H1 (cell line): ENCODE measurements at regions not wholly inside any gene's neighbourhood (a gene's known extent, or its start where the extent isn't known, plus 50 kb on each side); places are given as distances from the start of the nearest gene placed in this dataset.

Source experiments
- CTCF ChIA-PET: fragments of 300-600 bp; sonication (Branson Sonifier 250); formaldehyde crosslinking; loops from one replicate; lab custom pipeline; 2021; ENCODE audit not compliant: partially characterized antibody; lab: Charles Lee
- POLR2A ChIA-PET: fragments of 300-600 bp; sonication (Branson Sonifier 250); formaldehyde crosslinking; loops from one replicate; lab custom pipeline; 2021; ENCODE audit warnings: inconsistent platforms; ENCODE audit not compliant: partially characterized antibody; lab: Charles Lee
- DNase-seq, 2 experiments: peaks; one replicate each; pipeline versions ENCODE4 v3.0.0 to v3.0.0-alpha.2; 2010 to 2022; ENCODE audit warnings: low spot score in 2 of 2, low read depth in 1 of 2, mixed read lengths in 1 of 2
- FAIRE-seq: peaks from 2 replicates; lab custom pipeline; 2011; peaks lifted over from hg19 to GRCh38; lab: Jason Lieb, UNC
- H2AFZ ChIP-seq: 2 replicates; pipeline ENCODE4 v1.8.1; 2012; ENCODE audit warnings: low read length, inconsistent platforms
- H2AK5ac ChIP-seq: 2 replicates; pipeline ENCODE4 v1.6.1; 2013; ENCODE audit warnings: low read depth, low read length
- H2BK120ac ChIP-seq: replicated peaks from 2 replicates; pipeline ENCODE3; 2013; ENCODE audit warnings: low read depth, low read length, inconsistent platforms
- H2BK12ac ChIP-seq: 2 replicates; pipeline ENCODE4 v1.6.1; 2013; ENCODE audit warnings: low read depth, low read length
- H2BK15ac ChIP-seq: 2 replicates; pipeline ENCODE4 v1.6.1; 2013; ENCODE audit warnings: low read length
- H2BK20ac ChIP-seq: 2 replicates; pipeline ENCODE4 v1.6.1; 2013; ENCODE audit warnings: low read length
- H2BK5ac ChIP-seq: 2 replicates; pipeline ENCODE4 v1.6.1; 2013; ENCODE audit warnings: low read depth, low read length
- H3K14ac ChIP-seq: 2 replicates; pipeline ENCODE4 v1.6.1; 2013; ENCODE audit warnings: inconsistent platforms; ENCODE audit not compliant: insufficient read length
- H3K18ac ChIP-seq: 2 replicates; pipeline ENCODE4 v1.6.1; 2013; ENCODE audit warnings: low read length; ENCODE audit errors: extremely low read depth
- H3K23ac ChIP-seq: 2 replicates; pipeline ENCODE4 v1.6.1; 2013; ENCODE audit warnings: inconsistent platforms; ENCODE audit not compliant: insufficient read length
- H3K23me2 ChIP-seq: 2 replicates; pipeline ENCODE4 v1.6.1; 2013; ENCODE audit warnings: low read depth, low read length
- H3K27ac ChIP-seq: 2 replicates; pipeline ENCODE4 v1.6.1; 2011; ENCODE audit warnings: low read depth, low read length, inconsistent platforms
- H3K27me3 ChIP-seq, 4 experiments: replicated peaks in 1 of 4; 1 replicate in 1 of 4; 2 replicates in 3 of 4; pipeline versions ENCODE4 v1.6.1 to v1.8.1; 2011 to 2013; ENCODE audit warnings: low read length in 3 of 4, mild to moderate bottlenecking in 3 of 4, inconsistent platforms in 2 of 4, mixed read lengths in 2 of 4, moderate library complexity in 1 of 4; ENCODE audit not compliant: control insufficient read depth in 3 of 4, insufficient read depth in 3 of 4; ENCODE audit errors: extremely low read depth in 1 of 4
- H3K36me3 ChIP-seq, 4 experiments: 2 replicates each; pipeline versions ENCODE4 v1.6.1 to v1.8.1; 2011 to 2013; ENCODE audit warnings: mild to moderate bottlenecking in 4 of 4, low read length in 3 of 4, moderate library complexity in 2 of 4, control low read depth in 1 of 4, inconsistent platforms in 1 of 4; ENCODE audit not compliant: insufficient read depth in 4 of 4, control insufficient read depth in 2 of 4
- H3K4ac ChIP-seq: replicated peaks from 2 replicates; pipeline ENCODE3; 2013; ENCODE audit warnings: low read length, low read depth, mixed read lengths, inconsistent platforms; ENCODE audit not compliant: insufficient read length
- H3K4me1 ChIP-seq, 4 experiments: replicated peaks in 1 of 4; 1 replicate in 1 of 4; 2 replicates in 3 of 4; pipeline versions ENCODE4 v1.6.1 to v1.8.1; 2011 to 2013; ENCODE audit warnings: low read length in 3 of 4, inconsistent platforms in 2 of 4, mixed read lengths in 1 of 4; ENCODE audit not compliant: insufficient read depth in 4 of 4, control insufficient read depth in 3 of 4
- H3K4me2 ChIP-seq, 2 experiments: 2 replicates each; pipeline versions ENCODE4 v1.6.1 to v1.8.1; 2011 to 2013; ENCODE audit warnings: low read depth in 2 of 2, low read length in 2 of 2, control low read depth in 1 of 2, inconsistent platforms in 1 of 2, mild to moderate bottlenecking in 1 of 2; ENCODE audit not compliant: insufficient read depth in 1 of 2
- H3K4me3 ChIP-seq, 4 experiments: fragments of 200-600, 300-600 bp in 1 of 4; sonication (generic), shearing (Covaris generic), sonication (Bioruptor Twin) in 1 of 4; 2 replicates each; pipeline versions ENCODE4 v1.5.1 to v1.8.1; 2011 to 2016; ENCODE audit warnings: low read length in 4 of 4, low read depth in 3 of 4, control low read depth in 2 of 4, inconsistent platforms in 2 of 4, mild to moderate bottlenecking in 2 of 4, mixed read lengths in 1 of 4, moderate library complexity in 1 of 4; ENCODE audit not compliant: insufficient read depth in 2 of 4; ENCODE audit errors: extremely low read depth in 1 of 4
- H3K56ac ChIP-seq: replicated peaks from 2 replicates; pipeline ENCODE3; 2013; ENCODE audit warnings: low read depth, mild to moderate bottlenecking, mixed read lengths, low read length, inconsistent platforms; ENCODE audit not compliant: insufficient read length
- H3K79me1 ChIP-seq: 2 replicates; pipeline ENCODE4 v1.6.1; 2013; ENCODE audit warnings: low read depth, low read length, control low read depth
- H3K79me2 ChIP-seq, 2 experiments: 2 replicates each; pipeline versions ENCODE4 v1.6.1 to v1.8.1; 2012 to 2013; ENCODE audit warnings: low read length in 2 of 2, mild to moderate bottlenecking in 2 of 2, inconsistent platforms in 1 of 2; ENCODE audit not compliant: insufficient read depth in 2 of 2, control insufficient read depth in 1 of 2
- H3K9ac ChIP-seq, 4 experiments: replicated peaks in 1 of 4; 1 replicate in 1 of 4; 2 replicates in 3 of 4; pipeline versions ENCODE4 v1.6.1 to v1.8.1; 2011 to 2013; ENCODE audit warnings: low read depth in 3 of 4, low read length in 3 of 4, control low read depth in 2 of 4, mild to moderate bottlenecking in 2 of 4, moderate library complexity in 2 of 4, inconsistent platforms in 1 of 4; ENCODE audit errors: extremely low read depth in 1 of 4
- H3K9me3 ChIP-seq, 2 experiments: 2 replicates each; pipeline versions ENCODE4 v1.6.1 to v1.8.1; 2012 to 2013; ENCODE audit warnings: mild to moderate bottlenecking in 2 of 2, moderate library complexity in 2 of 2, control low read depth in 1 of 2, inconsistent platforms in 1 of 2, low read depth in 1 of 2, low read length in 1 of 2, mixed read lengths in 1 of 2; ENCODE audit not compliant: insufficient read depth in 2 of 2
- H4K20me1 ChIP-seq, 2 experiments: replicated peaks in 1 of 2; 2 replicates each; pipeline versions ENCODE3 to v1.8.1; 2011 to 2013; ENCODE audit warnings: inconsistent platforms in 2 of 2, low read length in 2 of 2, mild to moderate bottlenecking in 1 of 2; ENCODE audit not compliant: insufficient read depth in 2 of 2, control insufficient read depth in 1 of 2
- H4K5ac ChIP-seq: 2 replicates; pipeline ENCODE4 v1.6.1; 2013; ENCODE audit warnings: low read length, low read depth, mixed read lengths, inconsistent platforms; ENCODE audit not compliant: insufficient read length
- H4K8ac ChIP-seq: 2 replicates; pipeline ENCODE4 v1.8.0; 2013; ENCODE audit warnings: mild to moderate bottlenecking, moderate library complexity, low read length, inconsistent platforms; ENCODE audit not compliant: insufficient read depth; ENCODE audit errors: extremely low read depth
- H4K91ac ChIP-seq: replicated peaks from 2 replicates; pipeline ENCODE3; 2013; ENCODE audit warnings: low read length, mixed read lengths, inconsistent platforms; ENCODE audit not compliant: insufficient read length
- E2F6 ChIP-seq: IDR thresholded peaks from 2 replicates; pipeline ENCODE4 v1.6.1; 2012; ENCODE audit warnings: inconsistent platforms
- EZH2 ChIP-seq: fragments of 200-600 bp; sonication (generic); IDR thresholded peaks from 2 replicates; pipeline ENCODE4 v1.7.1; 2012; ENCODE audit warnings: low read depth, mild to moderate bottlenecking, moderate library complexity, low read length, inconsistent platforms; ENCODE audit not compliant: severe bottlenecking
- FOSL1 ChIP-seq: IDR thresholded peaks from 2 replicates; pipeline ENCODE4 v1.6.1; 2011; ENCODE audit warnings: mild to moderate bottlenecking, low read depth, low read length, moderate library complexity; ENCODE audit not compliant: insufficient read depth
- GABPA ChIP-seq: IDR thresholded peaks from 2 replicates; pipeline ENCODE4 v1.6.1; 2011; ENCODE audit warnings: mild to moderate bottlenecking, low read length, moderate library complexity, borderline replicate concordance; ENCODE audit not compliant: insufficient read depth
- KDM1A ChIP-seq: fragments of 200-600, 300-600 bp; sonication (generic); IDR thresholded peaks from 2 replicates; pipeline ENCODE4 v1.7.1; 2016; ENCODE audit warnings: mild to moderate bottlenecking, low read length, borderline replicate concordance
- PHF8 ChIP-seq: fragments of 200-600 bp; sonication (generic); conservative IDR thresholded peaks from 2 replicates; pipeline ENCODE4 v1.7.1; 2012; ENCODE audit warnings: low read depth, mild to moderate bottlenecking, inconsistent platforms, low read length, moderate library complexity
- POLR2AphosphoS5 ChIP-seq: IDR thresholded peaks from 2 replicates; pipeline ENCODE4 v1.6.1; 2011; ENCODE audit warnings: low read depth, low read length
- POU5F1 ChIP-seq: IDR thresholded peaks from 2 replicates; pipeline ENCODE4 v1.6.1; 2011; ENCODE audit warnings: low read depth, mild to moderate bottlenecking, low read length, moderate library complexity
- RFX5 ChIP-seq: IDR thresholded peaks from 2 replicates; pipeline ENCODE4 v1.6.1; 2011; ENCODE audit warnings: low read depth, low read length, improper control_type of control experiment, borderline replicate concordance
- RNF2 ChIP-seq: fragments of 200-900, 300-1000 bp; sonication (generic); IDR thresholded peaks from 2 replicates; pipeline ENCODE4 v1.7.1; 2016; ENCODE audit warnings: borderline replicate concordance, low read depth, mild to moderate bottlenecking, antibody characterized with exemption, low read length; ENCODE audit not compliant: poor library complexity, severe bottlenecking; ENCODE audit errors: missing control alignments
- SP1 ChIP-seq: IDR thresholded peaks from 2 replicates; pipeline ENCODE4 v1.6.1; 2011; ENCODE audit warnings: low read depth, low read length
- ZNF274 ChIP-seq: IDR thresholded peaks from 2 replicates; pipeline ENCODE4 v1.7.0; 2012; ENCODE audit warnings: low read length, borderline replicate concordance; ENCODE audit errors: extremely low read depth
- WGBS, 2 experiments: shearing (Covaris generic) in 1 of 2; methylation state at CpG; one replicate each; pipeline versions ENCODE4 v1.1.6 to v1.1.7; 2013 to 2015; ENCODE audit warnings: low lambda C conversion rate in 2 of 2, mixed read lengths in 2 of 2, inconsistent platforms in 1 of 2, low coverage in 1 of 2, missing lambda C conversion rate in 1 of 2; ENCODE audit not compliant: insufficient replicate concordance in 2 of 2, insufficient coverage in 1 of 2, insufficient read length in 1 of 2; ENCODE audit errors: extremely low coverage in 1 of 2, missing lambda C conversion rate in 1 of 2; 5-methylcytosine and 5-hydroxymethylcytosine counted together

- no peak overlapping the region for H2BK20ac ChIP-seq
- 0 out of 7 replicates have a peak, but pooled peaks cover 0 to 2% (median 0%) of the 10 kb centered on the region in 4 experiments for H3K4me1 ChIP-seq
- POLR2A ChIA-PET = no interaction called here
- no peak overlapping the region for H2BK120ac ChIP-seq
- H3K56ac ChIP-seq = no peak overlapping the region
- no peak overlapping the region for H3K4ac ChIP-seq
- no peak overlapping the region for H3K4me2 ChIP-seq
- H3K14ac ChIP-seq = no peak overlapping the region
- peaks cover 0 to 11% (median 3%) of the 10 kb centered on the region in 4 experiments; a peak in 2 of 7 replicates for H3K27me3 ChIP-seq
- FAIRE-seq (no peak), DNase-seq (no peak)
- H4K20me1 ChIP-seq = peaks cover 0 to 11% of the 10 kb centered on the region in 2 experiments
- H3K36me3 ChIP-seq = no peaks in the 10 kb centered on the region
- no peak overlapping the region for H4K5ac ChIP-seq
- no peak overlapping the region for H3K18ac ChIP-seq
- H3K27ac ChIP-seq = no peak overlapping the region
- no peak overlapping the region for H4K91ac ChIP-seq
- no peak overlapping the region for H4K8ac ChIP-seq
- H2AFZ ChIP-seq = no peak overlapping the region
- no peaks in the 10 kb centered on the region for H3K79me2 ChIP-seq
- CTCF ChIA-PET = interaction anchor here (1.0 to 1.8 kb wide), 4 partner anchors 11 to 110 kb away, joined by 3 to 6 read pairs (median 3); no protein-coding TSS in a partner anchor
- H3K23ac ChIP-seq = no peak overlapping the region
- no peaks in the 10 kb centered on the region for H3K79me1 ChIP-seq
- H3K9ac ChIP-seq = no peak overlapping the region
- H2AK5ac ChIP-seq = no peak overlapping the region
- no peak overlapping the region for H2BK12ac ChIP-seq
- no peak overlapping the region for H3K4me3 ChIP-seq
- H2BK5ac ChIP-seq = no peak overlapping the region
- no peak overlapping the region for H2BK15ac ChIP-seq
- 90% methylated on average over 20 of the region's 20 CpGs; no CpG with 5 or more reads in 1 of the 2 experiments for WGBS, 2 experiments
- H3K23me2 ChIP-seq = peaks cover 12% of the 10 kb centered on the region; the same call in 1 of the 2 replicates
- peaks cover 0 to 7% of the 10 kb centered on the region in 2 experiments; a peak in 1 of 4 replicates for H3K9me3 ChIP-seq
- TF ChIP-seq POU5F1 = no peak
- TF ChIP-seq FOSL1 = no peak
- no peak for TF ChIP-seq SP1
- TF ChIP-seq GABPA = no peak
- no peak for TF ChIP-seq POLR2AphosphoS5
- no peak for TF ChIP-seq EZH2
- no peak for TF ChIP-seq PHF8
- no peak for TF ChIP-seq KDM1A
- no peak for TF ChIP-seq RFX5
- no peak for TF ChIP-seq RNF2
- no peak for TF ChIP-seq E2F6
- TF ChIP-seq ZNF274 = no peak
Observed at GRCh38 chr4:1518997-1519700, 112.9 kb upstream of the NKX1-1 start.
